ENCODE measurements at regions not wholly inside any gene's neighbourhood (a gene's known extent, or its start where the extent isn't known, plus 50 kb on each side); places are given as distances from the start of the nearest gene placed in this dataset.

DNA sequence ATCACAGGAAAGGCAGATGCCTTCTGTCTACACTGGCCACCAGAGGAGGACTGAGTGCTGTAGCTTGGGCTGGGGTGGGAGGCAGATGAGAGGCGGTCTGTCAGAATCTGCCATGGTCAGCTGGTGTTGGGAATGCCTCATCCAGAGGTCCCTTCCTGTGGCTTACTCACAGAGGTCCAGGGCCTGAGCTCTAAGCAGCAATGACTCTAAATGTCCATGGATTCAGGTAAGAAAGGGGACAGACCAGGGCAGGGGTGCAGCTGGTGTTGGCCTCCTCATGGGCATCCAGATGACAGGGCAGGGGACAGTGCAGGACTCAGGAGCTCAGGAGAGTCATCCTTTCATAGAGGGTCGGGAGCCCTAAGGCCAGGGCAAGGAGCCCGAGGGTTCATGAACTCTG is 165.0 kb downstream of the ICE1 start:
- POLR2A ChIA-PET (ENCODE audit: partially characterized antibody) = no interaction called here
- no peak overlapping the region for H4K91ac ChIP-seq (replicated peaks; ENCODE audit: insufficient read length, low read length)
- no peak overlapping the region for H2BK5ac ChIP-seq (ENCODE audit: low read depth, low read length)
- H3K27me3 ChIP-seq (replicated peaks in 1 of 4; ENCODE audit: control insufficient read depth in 3 of 4, extremely low read depth in 1 of 4, insufficient read depth in 3 of 4, low read length in 3 of 4) = no peaks in the 10 kb centered on the region
- no peak overlapping the region for H2AK5ac ChIP-seq (ENCODE audit: low read depth, low read length)
- no peak overlapping the region for H2BK12ac ChIP-seq (ENCODE audit: low read depth, low read length)
- H3K18ac ChIP-seq (ENCODE audit: extremely low read depth, low read length) = no peak overlapping the region
- no peak overlapping the region for H2BK20ac ChIP-seq (ENCODE audit: low read length)
- H3K79me1 ChIP-seq (ENCODE audit: low read depth, low read length) = no peaks in the 10 kb centered on the region
- H3K9ac ChIP-seq (replicated peaks in 1 of 4; ENCODE audit: extremely low read depth in 1 of 4, low read depth in 3 of 4, low read length in 3 of 4) = no peak overlapping the region
- no peak overlapping the region for H2BK120ac ChIP-seq (replicated peaks; ENCODE audit: low read depth, low read length)
- H4K8ac ChIP-seq (ENCODE audit: extremely low read depth, insufficient read depth, low read length) = no peak overlapping the region
- no peaks in the 10 kb centered on the region for H3K36me3 ChIP-seq (ENCODE audit: control insufficient read depth in 2 of 4, insufficient read depth in 4 of 4, low read length in 3 of 4)
- FAIRE-seq (no peak), DNase-seq (ENCODE audit: low read depth in 1 of 2, low spot score in 2 of 2) (no peak)
- H3K79me2 ChIP-seq (ENCODE audit: control insufficient read depth in 1 of 2, insufficient read depth in 2 of 2, low read length in 2 of 2) = no peaks in the 10 kb centered on the region
- no peaks in the 10 kb centered on the region for H3K4me1 ChIP-seq (replicated peaks in 1 of 4; ENCODE audit: control insufficient read depth in 3 of 4, insufficient read depth in 4 of 4, low read length in 3 of 4)
- WGBS, 2 experiments (ENCODE audit: extremely low coverage in 1 of 2, insufficient coverage in 1 of 2, insufficient read length in 1 of 2, insufficient replicate concordance in 2 of 2, low coverage in 1 of 2, low lambda C conversion rate in 2 of 2, missing lambda C conversion rate in 1 of 2) = 87% methylated on average over 3 of the region's 3 CpGs; no CpG with 5 or more reads in 1 of the 2 experiments
- H3K14ac ChIP-seq (ENCODE audit: insufficient read length) = no peak overlapping the region
- no peaks in the 10 kb centered on the region for H4K20me1 ChIP-seq (replicated peaks in 1 of 2; ENCODE audit: control insufficient read depth in 1 of 2, insufficient read depth in 2 of 2, low read length in 2 of 2)
- CTCF ChIA-PET (ENCODE audit: partially characterized antibody) = no interaction called here
- H3K4ac ChIP-seq (replicated peaks; ENCODE audit: insufficient read length, low read depth, low read length) = no peak overlapping the region
- no peak overlapping the region for H3K27ac ChIP-seq (ENCODE audit: low read depth, low read length)
- no peak overlapping the region for H2BK15ac ChIP-seq (ENCODE audit: low read length)
- H3K4me3 ChIP-seq (ENCODE audit: extremely low read depth in 1 of 4, insufficient read depth in 2 of 4, low read depth in 3 of 4, low read length in 4 of 4) = no peak overlapping the region
- no peak overlapping the region for H3K4me2 ChIP-seq (ENCODE audit: insufficient read depth in 1 of 2, low read depth in 2 of 2, low read length in 2 of 2)
- no peak overlapping the region for H3K56ac ChIP-seq (replicated peaks; ENCODE audit: insufficient read length, low read depth, low read length)
- no peak overlapping the region for H3K23ac ChIP-seq (ENCODE audit: insufficient read length)
- no peak overlapping the region for H4K5ac ChIP-seq (ENCODE audit: insufficient read length, low read depth, low read length)
- peaks cover 10 to 11% of the 10 kb centered on the region in 2 experiments; a peak in 2 of 4 replicates for H3K9me3 ChIP-seq (ENCODE audit: insufficient read depth in 2 of 2, low read depth in 1 of 2, low read length in 1 of 2)
- H2AFZ ChIP-seq (ENCODE audit: low read length) = no peak overlapping the region
- no peaks in the 10 kb centered on the region for H3K23me2 ChIP-seq (ENCODE audit: low read depth, low read length)
- TF ChIP-seq EZH2 (IDR thresholded peaks at IDR 0.05; ENCODE audit: low read depth, low read length, severe bottlenecking) (no peak), KDM4A (IDR thresholded peaks at IDR 0.05; ENCODE audit: low read depth, low read length, severe bottlenecking) (no peak), SRF (IDR thresholded peaks at IDR 0.05; ENCODE audit: low read depth, low read length) (no peak), CBX8 (IDR thresholded peaks at IDR 0.05; ENCODE audit: borderline replicate concordance, low read depth, low read length) (no peak), POU5F1 (IDR thresholded peaks at IDR 0.05; ENCODE audit: low read depth, low read length) (no peak), SIRT6 (IDR thresholded peaks at IDR 0.05; ENCODE audit: low read length) (no peak), TBP (IDR thresholded peaks at IDR 0.05; ENCODE audit: low read depth, low read length) (no peak), CHD1 (IDR thresholded peaks at IDR 0.05; ENCODE audit: low read depth, low read length) (no peak), SAP30 (IDR thresholded peaks at IDR 0.05; ENCODE audit: insufficient read depth, insufficient replicate concordance, low read length) (no peak), HDAC6 (IDR thresholded peaks at IDR 0.05; ENCODE audit: low read depth, low read length) (no peak), FOSL1 (IDR thresholded peaks at IDR 0.05; ENCODE audit: insufficient read depth, low read depth, low read length) (no peak), PHF8 (conservative IDR thresholded peaks at IDR 0.05; ENCODE audit: low read depth, low read length) (no peak), POLR2AphosphoS5 (IDR thresholded peaks at IDR 0.05; ENCODE audit: low read depth, low read length) (no peak)
- TF ChIP-seq, protein P1, sequence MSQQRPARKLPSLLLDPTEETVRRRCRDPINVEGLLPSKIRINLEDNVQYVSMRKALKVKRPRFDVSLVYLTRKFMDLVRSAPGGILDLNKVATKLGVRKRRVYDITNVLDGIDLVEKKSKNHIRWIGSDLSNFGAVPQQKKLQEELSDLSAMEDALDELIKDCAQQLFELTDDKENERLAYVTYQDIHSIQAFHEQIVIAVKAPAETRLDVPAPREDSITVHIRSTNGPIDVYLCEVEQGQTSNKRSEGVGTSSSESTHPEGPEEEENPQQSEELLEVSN (IDR thresholded peaks at IDR 0.05) = no peak
- TF ChIP-seq, protein P2, sequence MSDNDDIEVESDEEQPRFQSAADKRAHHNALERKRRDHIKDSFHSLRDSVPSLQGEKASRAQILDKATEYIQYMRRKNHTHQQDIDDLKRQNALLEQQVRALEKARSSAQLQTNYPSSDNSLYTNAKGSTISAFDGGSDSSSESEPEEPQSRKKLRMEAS (IDR thresholded peaks at IDR 0.05) = no peak

Data from H1 (cell line).